HG03558 (cell line): ENCODE measurements at regions not wholly inside any gene's neighbourhood (a gene's known extent, or its start where the extent isn't known, plus 50 kb on each side); places are given as distances from the start of the nearest gene placed in this dataset.

Source experiments
- ATAC-seq: cut with Tn5 transposase; IDR thresholded peaks from one replicate; pipeline ENCODE4 v1.9.1; 2021; ENCODE audit warnings: moderate number of reproducible peaks; ENCODE audit not compliant: unreplicated experiment; ENCODE audit errors: extremely low read depth

GRCh38 chr18:73099759-73100158, 232.0 kb upstream of the NETO1 start:
- no peak for ATAC-seq

GRCh38 chr18:73093687-73094250, 226.0 kb upstream of the NETO1 start:
- no peak for ATAC-seq

GRCh38 chr18:73088445-73088844, 220.7 kb upstream of the NETO1 start:
- ATAC-seq: no peak

- no peak for ATAC-seq
Measured at GRCh38 chr18:73087282-73087977, 219.6 kb upstream of the NETO1 start.

GRCh38 chr18:73079920-73080319, 212.1 kb upstream of the NETO1 start:
- ATAC-seq: no peak

GRCh38 chr18:73060666-73061288, 193.0 kb upstream of the NETO1 start:
- ATAC-seq: no peak

- no peak for ATAC-seq
Measured at GRCh38 chr18:73059280-73059679, 191.5 kb upstream of the NETO1 start.

- ATAC-seq: no peak
Measured at GRCh38 chr18:73047688-73048087, 179.9 kb upstream of the NETO1 start.

GRCh38 chr18:73045037-73045436, 177.2 kb upstream of the NETO1 start:
- no peak for ATAC-seq

GRCh38 chr18:73043611-73044010, 175.8 kb upstream of the NETO1 start:
- ATAC-seq: no peak

GRCh38 chr18:73043211-73043610, 175.4 kb upstream of the NETO1 start:
- no peak for ATAC-seq

GRCh38 chr18:73040247-73040646, 172.5 kb upstream of the NETO1 start:
- no peak for ATAC-seq

- ATAC-seq: no peak
Measured at GRCh38 chr18:73038336-73038735, 170.5 kb upstream of the NETO1 start.

GRCh38 chr18:73023975-73024374, 156.2 kb upstream of the NETO1 start:
- ATAC-seq: no peak

GRCh38 chr18:73009691-73010090, 141.9 kb upstream of the NETO1 start:
- no peak for ATAC-seq

- no peak for ATAC-seq
Measured at GRCh38 chr18:73007915-73008308, 140.1 kb upstream of the NETO1 start.

- no peak for ATAC-seq
Measured at GRCh38 chr18:73007195-73007914, 139.6 kb upstream of the NETO1 start.

GRCh38 chr18:73006331-73006730, 138.5 kb upstream of the NETO1 start:
- no peak for ATAC-seq

- ATAC-seq: no peak
Measured at GRCh38 chr18:73004260-73004659, 136.5 kb upstream of the NETO1 start.

GRCh38 chr18:72999971-73000607, 132.3 kb upstream of the NETO1 start:
- no peak for ATAC-seq

- no peak for ATAC-seq
Measured at GRCh38 chr18:72995558-72995957, 127.8 kb upstream of the NETO1 start.
